HUES48 (cell line): ENCODE measurements at regions not wholly inside any gene's neighbourhood (a gene's known extent, or its start where the extent isn't known, plus 50 kb on each side); places are given as distances from the start of the nearest gene placed in this dataset.

Experiments used
- H3K27ac ChIP-seq: one replicate; pipeline ENCODE4 v1.7.0; 2013; ENCODE audit warnings: low read depth, low read length, inconsistent platforms
- H3K27me3 ChIP-seq: 2 replicates; pipeline ENCODE4 v1.6.1; 2013; ENCODE audit warnings: mild to moderate bottlenecking, low read length; ENCODE audit not compliant: control insufficient read depth, insufficient read depth
- H3K36me3 ChIP-seq: 2 replicates; pipeline ENCODE4 v1.6.1; 2013; ENCODE audit warnings: low read length; ENCODE audit not compliant: control insufficient read depth, insufficient read depth
- H3K4me1 ChIP-seq: 2 replicates; pipeline ENCODE4 v1.6.1; 2013; ENCODE audit warnings: mild to moderate bottlenecking, low read length; ENCODE audit not compliant: control insufficient read depth, insufficient read depth
- H3K4me3 ChIP-seq: 2 replicates; pipeline ENCODE4 v1.5.1; 2013; ENCODE audit warnings: mild to moderate bottlenecking, low read depth, low read length
- H3K9ac ChIP-seq: 2 replicates; pipeline ENCODE4 v1.6.1; 2013; ENCODE audit warnings: mild to moderate bottlenecking, low read depth, low read length, moderate library complexity
- H3K9me3 ChIP-seq: 2 replicates; pipeline ENCODE4 v1.6.1; 2013; ENCODE audit warnings: low read length; ENCODE audit not compliant: control insufficient read depth, insufficient read depth

DNA sequence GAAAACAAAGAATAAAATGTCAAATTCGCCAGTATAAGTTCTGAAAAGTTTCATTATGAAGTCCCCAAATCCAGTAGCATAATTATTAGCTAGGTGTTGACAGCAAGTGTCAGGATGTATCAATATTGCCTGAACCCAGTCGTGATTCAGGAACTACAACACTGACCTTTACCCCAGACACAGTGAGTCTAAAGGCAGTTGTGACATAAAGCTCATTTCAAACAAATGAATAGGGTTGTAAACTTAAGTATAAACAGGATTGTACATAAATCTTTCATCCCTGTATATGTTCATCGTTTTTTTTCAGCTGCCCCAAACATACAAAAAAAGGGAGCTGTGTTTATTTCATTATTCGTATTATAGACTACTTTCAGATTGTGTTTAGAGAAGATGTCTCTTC is 385.7 kb downstream of the PLK2 start:
- no peaks in the 10 kb centered on the region for H3K36me3 ChIP-seq

GRCh38 chr5:58073243-58073642 is 386.6 kb downstream of the PLK2 start:
- H3K4me1 ChIP-seq = peaks cover 11% of the 10 kb centered on the region; the same call in 1 of the 2 replicates
- H3K27ac ChIP-seq = no peak overlapping the region

More for the DNA sequence above, 385.7 kb downstream of the PLK2 start:
- H3K9ac ChIP-seq = no peak overlapping the region
- peaks cover 11% of the 10 kb centered on the region; the same call in 1 of the 2 replicates for H3K4me1 ChIP-seq
- H3K27me3 ChIP-seq = no peaks in the 10 kb centered on the region
- no peak overlapping the region for H3K27ac ChIP-seq
- no peak overlapping the region for H3K4me3 ChIP-seq
- H3K9me3 ChIP-seq = no peaks in the 10 kb centered on the region

GRCh38 chr5:58072300-58072965 is 387.5 kb downstream of the PLK2 start:
- peaks cover 4% of the 10 kb centered on the region; the same call in 1 of the 2 replicates for H3K4me1 ChIP-seq
- H3K4me3 ChIP-seq = no peak overlapping the region
- H3K9me3 ChIP-seq = no peaks in the 10 kb centered on the region
- H3K27ac ChIP-seq = no peak overlapping the region
- H3K36me3 ChIP-seq = no peaks in the 10 kb centered on the region
- H3K27me3 ChIP-seq = no peaks in the 10 kb centered on the region
- H3K9ac ChIP-seq = no peak overlapping the region

More at GRCh38 chr5:58073243-58073642, 386.6 kb downstream of the PLK2 start:
- H3K9me3 ChIP-seq = no peaks in the 10 kb centered on the region
- no peaks in the 10 kb centered on the region for H3K27me3 ChIP-seq
- no peak overlapping the region for H3K9ac ChIP-seq
- H3K4me3 ChIP-seq = no peak overlapping the region
- H3K36me3 ChIP-seq = no peaks in the 10 kb centered on the region

GRCh38 chr5:58071566-58071965 is 388.3 kb downstream of the PLK2 start:
- Histone ChIP-seq H3K36me3 (no peaks in the 10 kb centered on the region), H3K9ac (no peak overlapping the region), H3K4me1 (peaks cover 3% of the 10 kb centered on the region; the same call in 1 of the 2 replicates), H3K9me3 (no peaks in the 10 kb centered on the region), H3K4me3 (no peak overlapping the region), H3K27ac (peak overlapping the region; percentile 33), H3K27me3 (no peaks in the 10 kb centered on the region)

DNA sequence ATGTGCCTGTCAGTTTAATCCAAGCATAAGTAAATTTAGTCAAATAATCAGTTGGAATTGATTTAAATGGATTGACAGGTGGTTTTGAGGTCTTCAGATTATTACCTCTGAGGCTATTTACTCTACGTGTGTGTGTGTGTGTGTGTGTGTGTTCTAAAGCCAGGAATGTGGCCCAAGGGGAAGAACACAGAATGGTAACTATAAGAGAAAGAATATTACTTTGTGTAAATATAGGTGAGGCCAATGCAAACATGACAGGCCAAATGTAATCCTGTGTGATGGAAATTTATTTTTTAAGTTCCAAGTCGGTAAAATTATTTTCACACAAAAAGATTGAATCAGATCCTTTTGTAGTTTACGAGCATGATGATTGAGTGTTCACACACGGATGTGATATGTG is 390.0 kb downstream of the PLK2 start:
- Histone ChIP-seq H3K27ac (no peak overlapping the region), H3K9me3 (no peaks in the 10 kb centered on the region), H3K9ac (no peak overlapping the region), H3K36me3 (no peaks in the 10 kb centered on the region), H3K4me1 (peaks cover 3% of the 10 kb centered on the region; the same call in 1 of the 2 replicates), H3K27me3 (no peaks in the 10 kb centered on the region), H3K4me3 (no peak overlapping the region)

- Histone ChIP-seq H3K27me3 (no peaks in the 10 kb centered on the region), H3K36me3 (no peaks in the 10 kb centered on the region), H3K4me1 (peaks cover 3% of the 10 kb centered on the region; the same call in 1 of the 2 replicates), H3K4me3 (no peak overlapping the region), H3K9ac (no peak overlapping the region), H3K27ac (no peak overlapping the region), H3K9me3 (no peaks in the 10 kb centered on the region)
These were observed 390.7 kb downstream of the PLK2 start for GRCh38 chr5:58069016-58069705.

DNA sequence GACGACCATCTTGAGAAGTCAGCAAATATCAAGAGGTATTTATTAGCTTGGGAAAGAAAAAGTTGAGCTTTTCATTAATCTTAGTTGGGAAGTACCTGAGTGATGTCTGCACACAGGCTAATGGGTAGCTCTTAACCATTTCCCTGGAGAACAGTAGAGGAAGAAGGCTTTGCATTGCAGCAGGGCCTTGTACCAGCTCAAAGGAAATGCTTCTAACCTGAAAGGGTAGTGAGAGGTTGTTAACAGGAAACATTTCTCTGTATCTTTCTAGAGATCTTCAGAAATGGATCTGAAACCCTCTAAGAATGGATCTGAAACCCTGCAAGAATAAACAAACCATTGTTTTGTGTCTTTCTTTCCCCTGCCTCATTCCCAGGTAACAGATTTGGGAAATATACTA is 393.3 kb downstream of the PLK2 start:
- H3K9ac ChIP-seq = no peak overlapping the region
- no peak overlapping the region for H3K27ac ChIP-seq
- no peaks in the 10 kb centered on the region for H3K9me3 ChIP-seq
- no peaks in the 10 kb centered on the region for H3K36me3 ChIP-seq
- H3K4me1 ChIP-seq = peaks cover 1% of the 10 kb centered on the region; the same call in 1 of the 2 replicates
- H3K27me3 ChIP-seq = no peaks in the 10 kb centered on the region
- no peak overlapping the region for H3K4me3 ChIP-seq

DNA sequence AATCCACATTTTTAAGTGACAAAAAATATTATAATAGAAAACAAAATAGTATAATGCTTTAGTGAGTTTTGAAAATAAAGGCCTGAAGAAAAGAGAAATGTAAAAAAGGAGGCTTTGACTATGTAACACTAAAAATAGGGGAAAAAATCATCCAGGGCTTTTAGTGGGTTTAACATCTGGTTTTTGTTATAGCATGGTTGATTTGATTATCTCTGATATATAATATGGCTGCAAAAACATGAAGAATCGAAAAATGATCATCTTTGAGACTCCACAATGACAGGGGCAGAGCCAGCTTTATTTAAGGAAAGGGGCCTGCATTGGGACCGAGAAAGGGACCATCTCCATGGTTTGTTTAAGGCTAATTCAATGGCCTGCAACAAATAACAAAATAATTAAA is 393.8 kb downstream of the PLK2 start:
- H3K27me3 ChIP-seq = no peaks in the 10 kb centered on the region
- H3K4me3 ChIP-seq = no peak overlapping the region
- H3K4me1 ChIP-seq = no peaks in the 10 kb centered on the region
- H3K27ac ChIP-seq = no peak overlapping the region
- no peak overlapping the region for H3K9ac ChIP-seq
- H3K9me3 ChIP-seq = no peaks in the 10 kb centered on the region
- no peaks in the 10 kb centered on the region for H3K36me3 ChIP-seq

DNA sequence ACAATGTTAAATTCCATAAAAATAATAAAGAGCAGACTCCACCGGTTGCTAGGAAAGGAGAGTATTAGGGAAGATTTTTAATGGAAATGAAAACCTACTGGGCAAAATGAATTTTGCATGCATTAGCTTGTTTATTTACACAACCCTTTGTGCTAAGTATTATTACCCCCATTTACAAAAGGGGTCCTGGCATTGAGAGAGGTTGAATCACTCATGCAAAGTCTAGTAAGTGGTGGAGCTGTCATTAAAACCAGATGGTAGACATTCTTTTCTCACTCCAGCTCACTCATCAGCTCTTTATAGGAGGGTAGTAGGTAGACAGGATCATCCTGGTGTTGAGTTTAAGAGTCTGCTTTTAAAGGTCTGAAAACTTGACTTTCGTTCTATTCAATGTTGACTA is 395.1 kb downstream of the PLK2 start:
- Histone ChIP-seq H3K4me3 (no peak overlapping the region), H3K27me3 (no peaks in the 10 kb centered on the region), H3K4me1 (no peaks in the 10 kb centered on the region), H3K9ac (no peak overlapping the region), H3K27ac (no peak overlapping the region), H3K36me3 (no peaks in the 10 kb centered on the region), H3K9me3 (no peaks in the 10 kb centered on the region)

- no peaks in the 10 kb centered on the region for H3K4me1 ChIP-seq
- no peaks in the 10 kb centered on the region; the same call in 1 of the 2 replicates for H3K9me3 ChIP-seq
- H3K36me3 ChIP-seq = no peaks in the 10 kb centered on the region
- H3K9ac ChIP-seq = no peak overlapping the region
- H3K27ac ChIP-seq = no peak overlapping the region
- no peak overlapping the region for H3K4me3 ChIP-seq
- no peaks in the 10 kb centered on the region for H3K27me3 ChIP-seq
These were observed 398.9 kb downstream of the PLK2 start for GRCh38 chr5:58060996-58061395.

DNA sequence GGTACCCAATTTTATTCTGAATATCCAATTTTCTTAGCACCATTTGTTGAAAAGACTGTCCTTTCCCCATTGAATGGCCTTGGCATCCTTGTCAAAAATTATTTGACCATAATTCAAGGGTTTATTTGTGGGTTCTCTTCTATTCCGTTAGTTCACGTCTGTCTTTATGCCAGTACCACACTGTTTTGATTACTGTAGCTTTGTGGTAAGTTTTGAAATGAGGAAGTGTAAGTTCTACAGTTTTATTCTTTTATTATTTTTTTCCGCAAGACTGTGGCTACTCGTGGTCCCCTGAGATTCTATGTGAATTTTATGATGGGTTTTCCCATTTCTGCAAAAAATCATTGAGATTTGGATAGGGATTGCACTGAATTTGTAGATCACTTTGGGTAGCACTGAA is 402.6 kb downstream of the PLK2 start:
- H3K27ac ChIP-seq = no peak overlapping the region
- H3K4me3 ChIP-seq = no peak overlapping the region
- H3K9ac ChIP-seq = no peak overlapping the region
- no peaks in the 10 kb centered on the region for H3K4me1 ChIP-seq
- H3K36me3 ChIP-seq = no peaks in the 10 kb centered on the region
- no peaks in the 10 kb centered on the region; the same call in 1 of the 2 replicates for H3K9me3 ChIP-seq
- H3K27me3 ChIP-seq = no peaks in the 10 kb centered on the region
